Esophagus squamous epithelium (tissue), 4 donors: ENCODE measurements at regions not wholly inside any gene's neighbourhood (a gene's known extent, or its start where the extent isn't known, plus 50 kb on each side); places are given as distances from the start of the nearest gene placed in this dataset.

ENCODE experiments used
- CTCF ChIP-seq, 6 experiments: fragments of 450-650 bp in 4 of 6; fragments of 200-600 bp in 2 of 6; sonication (generic) in 2 of 6; IDR thresholded peaks; one replicate each; pipeline ENCODE4 v1.5.1; 2016 to 2019; ENCODE audit warnings: antibody characterized with exemption in 6 of 6, mild to moderate bottlenecking in 4 of 6, moderate library complexity in 4 of 6
- POLR2A ChIP-seq, 4 donors: fragments of 450-650 bp; IDR thresholded peaks; one replicate each; pipeline ENCODE4 v1.6.1; 2017; ENCODE audit warnings: antibody characterized with exemption in 4 of 4, mild to moderate bottlenecking in 4 of 4, moderate library complexity in 3 of 4

- no peak for TF ChIP-seq POLR2A (IDR thresholded peaks at IDR 0.05)
- TF ChIP-seq CTCF (IDR thresholded peaks at IDR 0.05) = no peak
Measured at GRCh38 chr4:104163820-104164219, 330.9 kb downstream of the CXXC4 start.
